ENCODE measurements at regions not wholly inside any gene's neighbourhood (a gene's known extent, or its start where the extent isn't known, plus 50 kb on each side); places are given as distances from the start of the nearest gene placed in this dataset.

DNA sequence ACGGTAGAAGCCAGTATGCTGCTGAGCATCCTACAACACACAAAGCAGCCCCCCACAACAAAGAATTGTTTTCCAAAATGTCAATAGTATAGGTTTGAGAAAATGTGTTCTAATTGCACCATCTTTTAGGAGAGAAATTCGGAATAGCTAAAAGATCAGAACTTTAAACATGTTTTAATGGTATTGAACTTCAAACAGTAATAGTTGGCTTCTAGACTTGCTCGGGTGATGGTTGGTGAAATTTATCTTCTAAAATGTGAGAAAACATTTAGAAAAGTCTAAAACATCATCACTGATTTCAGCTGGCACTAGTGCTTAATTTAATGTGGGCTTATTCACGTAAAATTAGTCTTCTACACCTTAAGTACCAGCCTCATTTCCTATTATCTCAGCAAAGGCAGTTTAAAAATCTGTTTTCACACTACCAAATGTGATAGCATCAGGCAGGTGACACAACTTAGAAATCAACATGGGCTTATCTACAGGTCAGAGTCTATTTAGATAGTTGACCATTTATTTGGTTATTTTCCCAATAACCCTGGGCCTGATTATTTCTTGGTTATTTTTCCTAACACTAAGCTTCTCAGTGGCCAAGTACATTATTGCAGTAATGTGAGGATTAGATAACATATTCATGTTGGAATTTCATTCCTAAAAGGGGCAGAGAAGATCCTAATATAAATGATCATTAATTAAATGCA, 399.3 kb upstream of the PKN2 start:
- TF ChIP-seq, protein P1, sequence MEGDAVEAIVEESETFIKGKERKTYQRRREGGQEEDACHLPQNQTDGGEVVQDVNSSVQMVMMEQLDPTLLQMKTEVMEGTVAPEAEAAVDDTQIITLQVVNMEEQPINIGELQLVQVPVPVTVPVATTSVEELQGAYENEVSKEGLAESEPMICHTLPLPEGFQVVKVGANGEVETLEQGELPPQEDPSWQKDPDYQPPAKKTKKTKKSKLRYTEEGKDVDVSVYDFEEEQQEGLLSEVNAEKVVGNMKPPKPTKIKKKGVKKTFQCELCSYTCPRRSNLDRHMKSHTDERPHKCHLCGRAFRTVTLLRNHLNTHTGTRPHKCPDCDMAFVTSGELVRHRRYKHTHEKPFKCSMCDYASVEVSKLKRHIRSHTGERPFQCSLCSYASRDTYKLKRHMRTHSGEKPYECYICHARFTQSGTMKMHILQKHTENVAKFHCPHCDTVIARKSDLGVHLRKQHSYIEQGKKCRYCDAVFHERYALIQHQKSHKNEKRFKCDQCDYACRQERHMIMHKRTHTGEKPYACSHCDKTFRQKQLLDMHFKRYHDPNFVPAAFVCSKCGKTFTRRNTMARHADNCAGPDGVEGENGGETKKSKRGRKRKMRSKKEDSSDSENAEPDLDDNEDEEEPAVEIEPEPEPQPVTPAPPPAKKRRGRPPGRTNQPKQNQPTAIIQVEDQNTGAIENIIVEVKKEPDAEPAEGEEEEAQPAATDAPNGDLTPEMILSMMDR (IDR thresholded peaks at IDR 0.05; ENCODE audit: unreplicated experiment in 3 of 3): no peak
- Mint-ChIP-seq H3K36me3 (ENCODE audit: low read depth) (no peaks in the 10 kb centered on the region), H3K4me1 (no peaks in the 10 kb centered on the region), H3K4me3 (no peak overlapping the region), H3K27ac (no peak overlapping the region), H3K27me3 (ENCODE audit: low read depth) (no peaks in the 10 kb centered on the region), H3K9me3 (no peaks in the 10 kb centered on the region)

DNA sequence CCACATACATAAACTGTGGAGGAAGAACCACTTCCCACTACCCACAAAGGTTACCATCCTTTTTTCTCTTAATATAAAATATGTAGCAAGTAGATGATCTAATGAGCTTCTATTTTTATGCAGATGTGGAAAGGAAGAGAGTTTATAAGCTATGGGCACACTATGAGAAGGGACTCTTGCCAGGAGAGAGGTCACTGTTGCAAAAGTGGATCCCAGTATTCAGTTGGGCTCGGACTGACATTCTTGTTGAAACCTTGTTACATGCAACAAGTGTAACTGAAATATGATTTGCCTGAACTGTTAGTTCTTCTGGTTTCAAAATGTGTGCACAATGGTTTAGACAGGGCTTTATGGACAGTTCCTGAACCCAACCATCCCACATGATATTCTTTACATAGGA, 397.4 kb upstream of the PKN2 start:
- Mint-ChIP-seq H3K36me3 (ENCODE audit: low read depth) (no peaks in the 10 kb centered on the region), H3K4me1 (no peaks in the 10 kb centered on the region), H3K27ac (no peak overlapping the region), H3K4me3 (no peak overlapping the region), H3K9me3 (no peaks in the 10 kb centered on the region), H3K27me3 (ENCODE audit: low read depth) (no peaks in the 10 kb centered on the region)
- TF ChIP-seq, protein P1 (IDR thresholded peaks at IDR 0.05; ENCODE audit: unreplicated experiment in 3 of 3): no peak

DNA sequence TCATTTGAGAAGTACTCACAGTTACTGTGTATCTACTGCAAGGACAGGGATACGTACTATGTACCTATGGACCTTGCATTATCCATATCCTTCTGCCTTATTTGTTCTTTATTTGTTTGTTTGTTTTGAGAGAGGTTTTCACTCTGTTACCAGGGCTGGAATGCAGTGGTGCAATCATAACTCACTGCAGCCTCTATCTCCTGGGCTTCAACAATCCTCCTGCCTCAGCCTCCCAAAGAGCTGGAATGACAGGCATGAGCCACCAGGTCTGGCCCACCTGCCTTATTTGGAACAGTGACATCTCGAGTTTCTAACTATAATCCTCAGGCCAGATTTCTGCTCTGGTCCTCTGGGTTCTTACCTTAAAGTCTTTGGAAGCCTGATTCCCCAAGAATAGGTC, 395.5 kb upstream of the PKN2 start:
- H3K27me3 Mint-ChIP-seq (ENCODE audit: low read depth): no peaks in the 10 kb centered on the region
- H3K9me3 Mint-ChIP-seq: no peaks in the 10 kb centered on the region
- TF ChIP-seq, protein P1 (IDR thresholded peaks at IDR 0.05; ENCODE audit: unreplicated experiment in 3 of 3): no peak
- no peaks in the 10 kb centered on the region for H3K36me3 Mint-ChIP-seq (ENCODE audit: low read depth)
- no peak overlapping the region for H3K4me3 Mint-ChIP-seq
- no peaks in the 10 kb centered on the region for H3K4me1 Mint-ChIP-seq
- no peak overlapping the region for H3K27ac Mint-ChIP-seq

DNA sequence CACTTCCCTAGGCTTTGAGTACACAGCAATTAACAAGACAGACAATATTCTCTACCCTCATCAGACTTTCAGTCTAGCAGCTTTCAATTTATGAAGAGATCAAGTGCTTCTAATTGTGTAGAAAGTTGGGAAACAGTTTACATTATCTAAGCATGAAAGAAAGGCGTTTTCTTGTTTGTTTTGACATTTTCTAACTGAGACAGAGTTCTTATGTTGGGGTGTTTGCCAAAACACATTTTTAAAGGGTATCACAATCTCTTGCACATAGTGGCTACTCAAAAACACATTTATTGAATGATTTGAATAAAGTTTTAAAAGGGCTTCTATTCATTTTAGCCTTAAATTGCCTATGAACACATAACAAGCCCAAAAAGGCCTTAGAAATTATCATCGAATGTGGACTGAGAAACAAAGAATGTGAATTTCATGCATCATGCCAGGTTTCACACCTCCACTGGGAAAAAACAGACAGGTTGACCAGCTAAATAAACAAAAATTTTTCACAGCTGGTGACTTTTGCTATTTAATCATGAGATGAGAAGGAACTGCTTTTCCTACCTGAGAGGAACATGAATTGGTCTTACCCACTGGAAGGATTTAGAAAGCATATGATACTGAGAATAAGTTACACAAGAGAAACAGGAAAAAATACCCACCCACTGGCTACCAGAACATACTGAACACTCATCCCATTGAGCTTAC, 394.5 kb upstream of the PKN2 start:
- Mint-ChIP-seq H3K9me3 (no peaks in the 10 kb centered on the region), H3K27ac (no peak overlapping the region), H3K36me3 (ENCODE audit: low read depth) (no peaks in the 10 kb centered on the region), H3K27me3 (ENCODE audit: low read depth) (no peaks in the 10 kb centered on the region), H3K4me1 (no peaks in the 10 kb centered on the region), H3K4me3 (no peak overlapping the region)
- TF ChIP-seq, protein P1 (IDR thresholded peaks at IDR 0.05; ENCODE audit: unreplicated experiment in 3 of 3): no peak

DNA sequence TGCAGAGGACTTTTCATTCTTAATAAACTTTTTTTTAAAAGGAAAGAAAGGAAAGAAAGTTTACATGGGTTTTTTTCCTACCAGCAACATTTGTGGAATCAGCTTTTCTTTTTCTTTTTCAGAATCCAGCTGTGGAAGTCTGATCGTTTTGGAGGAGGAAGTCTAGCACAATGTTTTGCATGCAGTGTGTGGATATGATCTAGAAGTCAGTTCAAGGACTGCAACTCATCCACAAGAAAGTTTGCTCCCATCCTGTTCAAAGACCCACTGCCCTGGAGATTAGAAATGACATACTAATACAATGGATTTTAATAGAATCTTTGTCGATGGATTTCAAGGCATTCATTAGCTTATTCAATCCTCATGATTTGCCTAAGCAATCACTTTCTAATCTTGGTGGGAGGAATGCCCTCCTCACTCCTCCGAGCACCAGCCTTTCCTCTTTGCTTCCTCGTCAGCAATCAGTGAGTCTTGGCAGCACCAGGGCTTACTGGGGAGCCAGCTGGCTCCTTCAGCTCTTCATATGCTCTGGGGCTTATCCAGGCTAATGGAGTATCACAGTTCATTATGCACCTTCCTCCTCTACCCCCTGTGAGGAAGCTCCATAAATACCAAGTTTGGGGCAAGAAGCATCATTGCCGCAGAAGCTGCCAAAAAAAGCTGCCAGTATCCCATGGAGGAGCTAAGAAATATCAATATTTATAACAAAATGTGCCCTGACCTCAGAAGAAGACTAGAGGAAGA, 392.3 kb upstream of the PKN2 start:
- no peak overlapping the region for H3K4me3 Mint-ChIP-seq
- H3K36me3 Mint-ChIP-seq (ENCODE audit: low read depth): no peaks in the 10 kb centered on the region
- H3K4me1 Mint-ChIP-seq: no peaks in the 10 kb centered on the region
- no peaks in the 10 kb centered on the region for H3K27me3 Mint-ChIP-seq (ENCODE audit: low read depth)
- H3K9me3 Mint-ChIP-seq: no peaks in the 10 kb centered on the region
- H3K27ac Mint-ChIP-seq: no peak overlapping the region
- TF ChIP-seq, protein P1 (IDR thresholded peaks at IDR 0.05; ENCODE audit: unreplicated experiment in 3 of 3): no peak

Data from nephron (organoid).